Left ventricle myocardium superior (tissue), 1 donor: ENCODE measurements at regions not wholly inside any gene's neighbourhood (a gene's known extent, or its start where the extent isn't known, plus 50 kb on each side); places are given as distances from the start of the nearest gene placed in this dataset.

Source experiments
- ATAC-seq: fragments of 200-7000 bp; cut with Tn5 transposase; one replicate; pipeline ENCODE4 v1.9.1; 2020; ENCODE audit warnings: mild to moderate bottlenecking, moderate library complexity
- DNase-seq: peaks from one replicate; pipeline ENCODE4 v3.0.0-alpha.2; 2020
- intact Hi-C: fragments of 100-400 bp; cut with micrococcal nuclease; formaldehyde crosslinking; loops from one replicate; pipeline ENCODE4 v1.11.0; 2022
- donor health status: DM: no; HTN: yes; CAD: no; lungs with severe emphysema.

- intact Hi-C loops, result no loop called here
- ATAC-seq (no peak), DNase-seq (no peak)
These were observed 1287.6 kb downstream of the EFNB2 start for GRCh38 chr13:105247830-105248229.

DNA sequence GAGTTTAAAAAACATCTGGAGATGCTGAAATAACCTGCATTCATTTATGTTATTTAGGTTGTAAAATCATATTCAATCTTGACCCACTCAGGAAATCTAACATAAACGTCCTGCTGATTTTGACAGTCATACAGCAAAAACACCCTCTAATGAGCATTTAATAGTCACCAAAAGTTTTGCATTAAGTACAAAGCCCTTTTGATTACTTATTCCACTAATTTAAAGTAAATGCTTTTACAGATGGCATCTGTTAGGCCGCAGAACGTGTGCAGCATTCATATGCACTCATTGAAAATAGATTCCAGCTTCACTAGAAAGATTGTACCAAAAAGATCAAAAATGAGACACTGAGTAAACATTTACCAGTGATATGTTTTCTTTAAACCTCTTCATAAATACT lies 1295.1 kb downstream of the EFNB2 start:
- intact Hi-C loops, result no loop called here
- no peak for DNase-seq
- no peak for ATAC-seq

- DNase-seq (no peak), ATAC-seq (no peak)
- intact Hi-C loops, result no loop called here
These were observed 1303.0 kb downstream of the EFNB2 start for GRCh38 chr13:105232439-105232838.

- no peak for DNase-seq
- intact Hi-C loops, result no loop called here
- ATAC-seq, result no peak
These were observed 1303.5 kb downstream of the EFNB2 start for GRCh38 chr13:105232006-105232405.

DNA sequence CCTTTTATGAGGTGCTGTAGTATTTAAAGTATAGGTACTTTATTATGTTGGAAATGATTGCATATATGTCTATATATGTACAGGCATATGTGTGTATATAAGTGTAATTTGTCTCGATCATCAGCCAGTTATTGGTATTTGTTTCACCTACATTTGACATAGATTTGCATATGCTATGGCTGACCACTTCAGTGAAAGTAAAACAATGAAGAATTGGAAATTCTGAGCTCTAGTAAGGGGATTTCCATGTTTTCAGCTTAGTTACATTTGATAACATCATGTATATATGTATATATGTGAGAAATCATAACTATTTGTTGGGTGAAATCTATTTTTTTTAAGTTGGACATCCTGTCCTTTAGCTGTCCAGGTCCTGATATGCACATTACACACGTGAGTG lies 1303.9 kb downstream of the EFNB2 start:
- no peak for ATAC-seq
- no peak for DNase-seq
- intact Hi-C loops, result no loop called here

DNA sequence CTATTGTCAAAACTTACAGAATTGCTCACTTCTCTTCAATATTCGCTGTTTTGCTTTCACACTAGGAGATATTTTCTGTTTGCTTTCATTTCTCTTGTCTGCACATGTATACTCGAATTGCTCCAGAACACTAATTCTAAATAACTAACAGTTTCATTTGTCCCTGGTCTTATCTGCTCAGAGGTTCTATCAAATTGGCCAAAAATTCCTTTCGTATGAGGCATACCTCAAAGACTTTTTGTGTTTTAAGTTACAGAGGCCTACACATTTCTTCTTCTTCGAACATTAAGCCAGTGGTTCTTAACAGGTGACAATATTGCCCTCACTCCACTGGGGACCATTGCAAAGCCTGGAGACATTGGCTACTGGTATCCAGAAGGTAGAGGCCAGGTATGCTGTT lies 1314.6 kb downstream of the EFNB2 start:
- intact Hi-C loops, result no loop called here
- DNase-seq (no peak), ATAC-seq (no peak)

- intact Hi-C loops, result no loop called here
- ATAC-seq, result no peak
- no peak for DNase-seq
These were observed 1315.4 kb downstream of the EFNB2 start for GRCh38 chr13:105220063-105220462.

- DNase-seq, result no peak
- ATAC-seq, result no peak
- intact Hi-C loops, result no loop called here
These were observed 1315.8 kb downstream of the EFNB2 start for GRCh38 chr13:105219651-105220050.

GRCh38 chr13:105213512-105213911 lies 1322.0 kb downstream of the EFNB2 start:
- DNase-seq (no peak), ATAC-seq (no peak)
- intact Hi-C loops, result no loop called here

GRCh38 chr13:105207572-105208293 lies 1327.7 kb downstream of the EFNB2 start:
- DNase-seq, result no peak
- ATAC-seq, result no peak
- intact Hi-C loops, result no loop called here

DNA sequence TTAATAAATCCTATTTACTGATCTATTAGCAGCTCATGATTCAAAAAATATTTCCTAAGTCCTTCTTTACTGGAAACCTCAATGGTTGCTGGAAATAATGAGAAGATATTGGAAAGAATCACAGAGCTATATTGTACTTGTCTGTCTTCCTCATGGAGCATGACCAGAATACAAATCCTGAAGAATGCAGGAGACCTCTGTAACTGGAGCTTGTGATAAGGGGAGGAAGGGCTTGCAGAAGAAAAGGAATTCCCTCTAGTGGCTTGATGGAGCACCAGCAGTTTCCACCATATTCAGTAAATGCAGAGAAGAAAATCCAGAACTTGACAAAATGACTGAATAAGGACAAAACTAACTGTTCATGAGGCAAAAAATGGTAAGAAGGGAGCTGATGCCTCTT lies 1333.1 kb downstream of the EFNB2 start:
- no peak for DNase-seq
- no peak for ATAC-seq
- intact Hi-C loops, result no loop called here

DNA sequence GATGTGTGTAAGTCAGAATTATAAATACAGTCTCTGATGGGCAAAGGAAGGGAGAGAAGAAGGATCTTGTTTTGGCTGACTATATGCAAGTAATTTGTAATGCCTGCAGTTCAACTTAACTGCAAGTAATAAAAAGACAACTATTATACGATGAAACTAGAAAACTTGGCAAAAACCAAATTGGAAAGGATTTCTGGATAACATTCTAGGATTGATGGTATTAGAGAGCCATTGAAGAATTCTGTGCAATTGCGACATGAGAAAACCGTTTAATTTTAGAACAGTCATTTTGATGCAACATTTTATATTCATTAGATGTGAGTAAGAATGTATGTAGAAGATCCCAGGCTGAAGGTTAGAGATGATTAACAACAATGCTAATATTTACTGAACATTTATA lies 1334.1 kb downstream of the EFNB2 start:
- DNase-seq (no peak), ATAC-seq (no peak)
- intact Hi-C loops, result no loop called here

GRCh38 chr13:105200181-105200580 lies 1335.3 kb downstream of the EFNB2 start:
- DNase-seq (no peak), ATAC-seq (no peak)
- intact Hi-C loops, result no loop called here

GRCh38 chr13:105196052-105196451 lies 1339.4 kb downstream of the EFNB2 start:
- intact Hi-C loops, result no loop called here
- ATAC-seq (no peak), DNase-seq (no peak)

- no peak for DNase-seq
- no peak for ATAC-seq
- intact Hi-C loops, result no loop called here
These were observed 1342.4 kb downstream of the EFNB2 start for GRCh38 chr13:105193026-105193425.

DNA sequence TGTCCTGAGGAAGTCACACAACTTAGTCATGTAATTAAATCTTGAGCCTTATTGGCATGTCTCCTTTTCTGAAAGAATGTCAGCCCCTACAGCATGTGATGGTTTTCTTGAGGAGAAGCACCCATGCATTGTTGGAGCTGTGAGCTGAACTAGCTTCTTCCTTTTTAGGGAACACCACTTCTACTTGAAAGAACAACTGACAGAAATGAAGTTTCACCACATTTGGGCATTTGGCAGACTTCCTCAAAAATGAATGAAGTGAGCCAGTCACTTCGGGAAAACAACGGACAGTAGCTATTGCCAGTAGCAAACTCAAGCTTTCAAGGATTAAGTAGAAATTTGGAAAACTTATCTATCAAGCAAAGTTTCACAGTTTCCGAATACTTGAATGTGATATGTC lies 1351.3 kb downstream of the EFNB2 start:
- no peak for DNase-seq
- intact Hi-C loops, result no loop called here
- no peak for ATAC-seq

GRCh38 chr13:105177265-105177900 lies 1358.1 kb downstream of the EFNB2 start:
- intact Hi-C loops, result no loop called here
- DNase-seq, result no peak
- no peak for ATAC-seq

GRCh38 chr13:105170438-105170837 lies 1365.0 kb downstream of the EFNB2 start:
- intact Hi-C loops, result no loop called here
- DNase-seq, result no peak
- no peak for ATAC-seq

DNA sequence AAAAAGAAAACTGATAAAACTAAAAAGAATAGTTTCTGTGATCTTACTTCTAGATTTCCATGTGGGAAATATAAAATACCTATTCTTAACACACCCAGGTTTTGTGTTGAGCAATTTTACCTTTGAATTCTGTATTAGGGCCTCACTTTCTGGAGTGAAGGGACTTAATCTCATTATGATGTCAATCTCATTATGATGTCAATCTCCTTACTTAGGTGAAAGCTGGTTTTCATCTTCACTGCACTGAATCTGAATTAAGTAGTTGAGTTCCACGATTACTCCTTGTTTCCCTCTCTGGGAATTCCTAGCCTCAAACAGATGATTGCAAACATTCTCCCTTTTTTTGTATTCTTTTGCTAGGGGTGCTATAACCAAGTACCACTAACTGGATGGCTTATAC lies 1367.2 kb downstream of the EFNB2 start:
- DNase-seq (no peak), ATAC-seq (no peak)
- intact Hi-C loops, result no loop called here

GRCh38 chr13:105167385-105167784 lies 1368.1 kb downstream of the EFNB2 start:
- DNase-seq, result no peak
- intact Hi-C loops, result no loop called here
- no peak for ATAC-seq

DNA sequence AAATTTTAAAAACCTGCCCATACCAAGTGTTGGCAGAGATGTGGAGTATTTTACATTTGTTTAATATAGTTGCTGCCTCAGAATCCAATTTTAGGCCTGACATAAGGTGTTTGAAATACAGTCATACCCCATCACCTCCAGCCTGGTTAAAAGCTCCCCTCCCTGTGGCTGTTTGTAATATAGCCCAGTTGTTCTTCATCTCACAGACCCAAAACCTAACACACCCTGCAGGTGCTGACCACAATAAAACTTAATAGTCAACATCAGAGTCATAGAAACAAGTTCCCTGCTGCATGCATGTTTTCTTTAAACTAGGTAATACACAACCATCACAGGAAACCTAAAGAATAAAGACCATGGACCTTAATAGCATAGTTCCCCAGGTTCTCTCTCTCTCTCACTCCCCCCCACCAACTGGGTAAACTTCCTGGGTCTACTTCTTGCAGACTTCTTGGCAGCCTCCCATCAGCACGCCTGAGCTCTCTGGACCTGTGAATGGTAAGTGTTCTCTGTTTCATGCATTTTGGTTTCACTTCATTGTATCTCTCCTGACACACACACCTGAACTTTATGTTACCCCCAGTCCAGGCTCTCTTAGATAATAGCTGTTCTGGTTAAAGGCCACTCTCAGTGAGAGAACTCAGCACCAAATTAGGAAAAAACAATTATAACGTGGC lies 1369.9 kb downstream of the EFNB2 start:
- no peak for ATAC-seq
- intact Hi-C loops, result no loop called here

More for the DNA sequence above, 1369.9 kb downstream of the EFNB2 start:
- DNase-seq, result no peak
